Keratinocyte (primary cell): ENCODE measurements at regions not wholly inside any gene's neighbourhood (a gene's known extent, or its start where the extent isn't known, plus 50 kb on each side); places are given as distances from the start of the nearest gene placed in this dataset.

Experiments
- DNase-seq: peaks from one replicate; pipeline ENCODE4 v3.0.0-alpha.2; 2011; ENCODE audit warnings: low read depth, missing footprints, low spot score
- FAIRE-seq: peaks from 2 replicates; lab custom pipeline; 2011; peaks lifted over from hg19 to GRCh38; lab: Jason Lieb, UNC
- H2AFZ ChIP-seq: 2 replicates; pipeline ENCODE4 v1.6.0; 2012; ENCODE audit warnings: low read length, control low read depth, inconsistent platforms; ENCODE audit not compliant: control insufficient read depth
- H3K27ac ChIP-seq: 2 replicates; pipeline ENCODE4 v1.5.1; 2011; ENCODE audit warnings: low read length; ENCODE audit not compliant: control insufficient read depth, insufficient read depth
- H3K27me3 ChIP-seq: 3 replicates; pipeline ENCODE4 v1.6.0; 2011; ENCODE audit warnings: low read length; ENCODE audit not compliant: control insufficient read depth, insufficient read depth; ENCODE audit errors: extremely low read depth
- H3K36me3 ChIP-seq, 2 experiments: 2 replicates in 1 of 2; 3 replicates in 1 of 2; pipeline ENCODE4 v1.5.1; 2011; ENCODE audit warnings: low read length in 2 of 2, mild to moderate bottlenecking in 1 of 2; ENCODE audit not compliant: control insufficient read depth in 2 of 2, insufficient read depth in 2 of 2; ENCODE audit errors: extremely low read depth in 1 of 2
- H3K4me1 ChIP-seq: 3 replicates; pipeline ENCODE4 v1.5.1; 2011; ENCODE audit warnings: low read length; ENCODE audit not compliant: control insufficient read depth, insufficient read depth; ENCODE audit errors: extremely low read depth
- H3K4me2 ChIP-seq: 3 replicates; pipeline ENCODE4 v1.6.0; 2011; ENCODE audit warnings: low read depth, low read length; ENCODE audit not compliant: control insufficient read depth, insufficient read depth; ENCODE audit errors: extremely low read depth
- H3K4me3 ChIP-seq, 3 experiments: fragments of 200-600 bp in 1 of 3; sonication (generic) in 1 of 3; 2 replicates in 2 of 3; 3 replicates in 1 of 3; pipeline ENCODE4 v1.5.1; 2011 to 2016; ENCODE audit warnings: low read length in 3 of 3, mild to moderate bottlenecking in 3 of 3, control low read depth in 2 of 3, inconsistent platforms in 1 of 3, low read depth in 1 of 3, mixed read lengths in 1 of 3, mixed run types in 1 of 3, moderate library complexity in 1 of 3; ENCODE audit not compliant: control insufficient read depth in 2 of 3, insufficient read depth in 2 of 3; ENCODE audit errors: extremely low read depth in 1 of 3
- H3K79me2 ChIP-seq: 2 replicates; pipeline ENCODE4 v1.6.0; 2012; ENCODE audit warnings: low read length; ENCODE audit not compliant: control insufficient read depth, insufficient read depth
- H3K9ac ChIP-seq: 3 replicates; pipeline ENCODE4 v1.6.0; 2011; ENCODE audit warnings: low read length; ENCODE audit not compliant: control insufficient read depth, insufficient read depth; ENCODE audit errors: extremely low read depth
- H3K9me1 ChIP-seq: 3 replicates; pipeline ENCODE4 v1.6.0; 2011; ENCODE audit warnings: low read length; ENCODE audit not compliant: control insufficient read depth, insufficient read depth; ENCODE audit errors: extremely low read depth
- H3K9me3 ChIP-seq: 2 replicates; pipeline ENCODE4 v1.5.1; 2012; ENCODE audit warnings: low read depth, low read length; ENCODE audit not compliant: control insufficient read depth
- H4K20me1 ChIP-seq: 3 replicates; pipeline ENCODE4 v1.6.0; 2011; ENCODE audit warnings: low read length; ENCODE audit not compliant: control insufficient read depth, insufficient read depth; ENCODE audit errors: extremely low read depth
- CTCF ChIP-seq, 3 experiments: IDR thresholded peaks in 1 of 3; conservative IDR thresholded peaks in 1 of 3; optimal IDR thresholded peaks in 1 of 3; 2 replicates in 2 of 3; 3 replicates in 1 of 3; pipeline versions ENCODE3 to v1.5.1; 2011; ENCODE audit warnings: low read length in 3 of 3, mild to moderate bottlenecking in 3 of 3, moderate library complexity in 2 of 3, control low read depth in 1 of 3, inconsistent platforms in 1 of 3; ENCODE audit not compliant: insufficient read depth in 2 of 3; ENCODE audit errors: extremely low read depth in 1 of 3
- EZH2 ChIP-seq: IDR thresholded peaks from one replicate; pipeline ENCODE4 v1.6.1; 2012; ENCODE audit warnings: inconsistent platforms, mild to moderate bottlenecking, low read length, moderate library complexity
- dilution Hi-C: fragments of 300-500 bp; cut with MboI; formaldehyde crosslinking; loops from one replicate; pipeline ENCODE4 v1.7.0; 2020; ENCODE audit warnings: low sequenced_read_pairs; ENCODE audit not compliant: extremely low pct_ligation_motif_present

GRCh38 chrX:3518870-3519269 lies 172.4 kb upstream of the MXRA5 start:
- Histone ChIP-seq H3K4me3 (no peak overlapping the region), H3K9ac (no peak overlapping the region), H3K27me3 (no peaks in the 10 kb centered on the region), H3K79me2 (no peaks in the 10 kb centered on the region), H3K4me2 (no peak overlapping the region), H3K9me1 (no peaks in the 10 kb centered on the region), H2AFZ (no peak overlapping the region), H3K4me1 (no peaks in the 10 kb centered on the region), H3K9me3 (no peaks in the 10 kb centered on the region), H4K20me1 (no peaks in the 10 kb centered on the region), H3K27ac (no peak overlapping the region), H3K36me3 (no peaks in the 10 kb centered on the region)
- TF ChIP-seq CTCF (optimal IDR thresholded peaks at IDR 0.05 in 1 of 3, IDR thresholded peaks at IDR 0.05 in 1 of 3, conservative IDR thresholded peaks at IDR 0.05 in 1 of 3; ENCODE audit: extremely low read depth in 1 of 3, insufficient read depth in 2 of 3, low read length in 3 of 3): no peak
- TF ChIP-seq EZH2: no peak
- DNase-seq (no peak), FAIRE-seq (no peak)
- dilution Hi-C loops: no loop called here

DNA sequence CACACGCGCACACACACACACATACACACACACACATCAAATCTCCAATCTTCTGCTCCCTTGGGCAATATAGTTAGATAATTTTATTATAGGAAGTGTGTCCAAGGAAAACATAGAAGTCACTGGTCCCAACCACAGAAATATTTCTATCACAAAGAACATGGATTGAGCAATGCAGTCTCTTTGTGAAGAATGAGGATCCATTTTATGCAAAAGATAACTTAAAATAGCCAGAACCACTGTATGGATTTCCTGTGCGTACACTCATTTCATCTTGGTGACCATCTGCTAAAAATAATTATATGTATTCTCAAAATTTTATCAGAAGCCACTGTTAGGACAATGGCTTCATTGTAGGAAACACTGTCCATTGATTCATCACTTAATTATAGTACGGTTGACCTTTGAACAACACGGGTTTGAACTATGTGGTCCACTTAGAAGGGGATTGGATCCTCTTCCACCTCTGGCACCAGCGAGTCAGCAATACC lies 169.6 kb upstream of the MXRA5 start:
- Histone ChIP-seq H3K9me3 (no peaks in the 10 kb centered on the region), H3K4me2 (no peak overlapping the region), H3K27me3 (no peaks in the 10 kb centered on the region), H3K79me2 (no peaks in the 10 kb centered on the region), H3K9me1 (no peaks in the 10 kb centered on the region), H4K20me1 (no peaks in the 10 kb centered on the region), H3K4me1 (no peaks in the 10 kb centered on the region), H2AFZ (no peak overlapping the region), H3K36me3 (no peaks in the 10 kb centered on the region), H3K27ac (no peak overlapping the region), H3K4me3 (no peak overlapping the region), H3K9ac (no peak overlapping the region)
- dilution Hi-C loops: no loop called here
- no peak for FAIRE-seq
- TF ChIP-seq CTCF (optimal IDR thresholded peaks at IDR 0.05 in 1 of 3, IDR thresholded peaks at IDR 0.05 in 1 of 3, conservative IDR thresholded peaks at IDR 0.05 in 1 of 3; ENCODE audit: extremely low read depth in 1 of 3, insufficient read depth in 2 of 3, low read length in 3 of 3): no peak
- TF ChIP-seq EZH2: no peak
- DNase-seq: no peak
